ENCODE measurements at regions not wholly inside any gene's neighbourhood (a gene's known extent, or its start where the extent isn't known, plus 50 kb on each side); places are given as distances from the start of the nearest gene placed in this dataset.
A peak's percentile ranks its signal among the peaks of the same experiment; 100 is the strongest.

DNA sequence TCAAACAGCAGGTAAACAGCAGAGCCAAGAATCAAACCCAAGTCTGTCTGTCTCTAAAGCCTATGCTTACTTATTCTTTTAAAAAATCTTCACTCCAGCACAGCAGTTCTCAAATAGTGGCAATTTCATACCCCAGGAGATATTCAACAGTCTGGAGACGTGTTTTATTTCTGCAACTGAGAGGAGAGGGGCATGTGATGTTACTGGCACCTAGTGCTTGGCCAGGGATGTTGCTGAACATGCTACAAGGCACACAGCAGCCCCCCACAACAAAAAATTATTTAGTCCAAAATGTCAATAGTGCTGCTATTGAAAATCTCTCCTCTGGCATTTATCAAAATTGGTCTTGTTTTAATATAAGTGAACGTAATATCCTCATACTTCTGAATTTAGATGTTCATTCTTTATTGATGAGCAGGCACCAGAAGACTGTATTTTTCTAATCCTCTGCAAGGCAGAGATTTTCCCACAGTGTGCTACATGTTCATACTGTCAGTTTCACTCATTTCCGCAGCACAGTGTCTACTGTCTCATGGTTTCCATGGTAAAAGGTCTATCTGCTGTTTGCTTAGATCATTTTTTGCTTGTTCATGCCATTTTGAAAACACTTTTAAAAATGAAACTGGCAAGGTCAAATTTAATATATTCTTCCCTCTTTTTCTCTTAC lies 90.5 kb downstream of the LRATD1 start:
- no peaks in the 10 kb centered on the region for H3K4me1 ChIP-seq (ENCODE audit: control insufficient read depth in 1 of 2, insufficient read depth in 2 of 2, low read depth in 1 of 2, low read length in 1 of 2)
- no peaks in the 10 kb centered on the region for H4K20me1 ChIP-seq (ENCODE audit: insufficient read depth)
- no peaks in the 10 kb centered on the region for H3F3A ChIP-seq (replicated peaks; ENCODE audit: insufficient read depth)
- CTCF ChIA-PET = no interaction called here
- H3K36me3 ChIP-seq (replicated peaks in 1 of 2; ENCODE audit: control insufficient read depth in 1 of 2, insufficient read depth in 2 of 2, low read length in 1 of 2) = no peaks in the 10 kb centered on the region
- H3K9ac ChIP-seq = no peak overlapping the region
- POLR2A ChIA-PET = no interaction called here
- H3K27me3 ChIP-seq (ENCODE audit: insufficient read depth) = no peaks in the 10 kb centered on the region
- H3K4me2 ChIP-seq = no peak overlapping the region
- no peak overlapping the region for H3K27ac ChIP-seq (ENCODE audit: low read depth in 2 of 2, low read length in 1 of 2)
- H3K79me2 ChIP-seq (ENCODE audit: insufficient read depth) = no peaks in the 10 kb centered on the region
- WGBS (ENCODE audit: low lambda C conversion rate) = 5% methylated on average over 3 of the region's 3 CpGs
- no peak overlapping the region for H3K4me3 ChIP-seq (ENCODE audit: low read depth in 2 of 2, low read length in 1 of 2)
- TF ChIP-seq FOXM1 (IDR thresholded peaks at IDR 0.05; ENCODE audit: low read depth) = no peak
- peak; percentile 48 for TF ChIP-seq RAD21 (IDR thresholded peaks at IDR 0.05; ENCODE audit: low read length)
- DNase-seq = no peak
- no peaks in the 10 kb centered on the region for H3K9me3 ChIP-seq
- no peaks in the 10 kb centered on the region for H3K9me2 ChIP-seq
- no peak overlapping the region for H2AFZ ChIP-seq (ENCODE audit: low read depth)

DNA sequence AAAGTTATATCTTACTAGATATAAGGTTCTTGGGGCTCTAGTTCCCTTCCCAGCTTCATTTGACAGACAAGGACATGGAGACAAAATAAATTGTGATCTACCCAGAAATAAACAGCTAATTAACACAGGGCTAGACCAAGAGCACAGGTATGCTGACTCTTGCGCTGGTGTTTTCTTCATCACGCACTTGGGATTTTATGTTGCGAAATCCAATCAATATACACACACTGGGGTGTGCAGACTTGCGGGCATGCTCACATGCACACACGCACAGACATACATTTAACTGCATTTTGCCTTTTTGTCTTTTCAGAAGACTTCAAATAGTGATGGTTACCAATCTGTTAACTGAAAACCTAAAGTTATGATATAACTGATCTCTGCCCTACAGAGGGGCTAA lies 91.2 kb downstream of the LRATD1 start:
- WGBS (ENCODE audit: low lambda C conversion rate) = 35% methylated on average over 5 of the region's 5 CpGs
- H4K20me1 ChIP-seq (ENCODE audit: insufficient read depth) = no peaks in the 10 kb centered on the region
- no peak overlapping the region for H3K4me2 ChIP-seq
- DNase-seq = no peak
- no peak overlapping the region for H2AFZ ChIP-seq (ENCODE audit: low read depth)
- H3K9me3 ChIP-seq = no peaks in the 10 kb centered on the region
- H3K9me2 ChIP-seq = no peaks in the 10 kb centered on the region; the same call in 1 of the 2 replicates
- no peak overlapping the region for H3K9ac ChIP-seq
- no peaks in the 10 kb centered on the region for H3K79me2 ChIP-seq (ENCODE audit: insufficient read depth)
- no peaks in the 10 kb centered on the region for H3K36me3 ChIP-seq (replicated peaks in 1 of 2; ENCODE audit: control insufficient read depth in 1 of 2, insufficient read depth in 2 of 2, low read length in 1 of 2)
- H3K27me3 ChIP-seq (ENCODE audit: insufficient read depth) = no peaks in the 10 kb centered on the region
- POLR2A ChIA-PET = no interaction called here
- no peaks in the 10 kb centered on the region for H3K4me1 ChIP-seq (ENCODE audit: control insufficient read depth in 1 of 2, insufficient read depth in 2 of 2, low read depth in 1 of 2, low read length in 1 of 2)
- no peak overlapping the region for H3K27ac ChIP-seq (ENCODE audit: low read depth in 2 of 2, low read length in 1 of 2)
- CTCF ChIA-PET = no interaction called here
- no peak for TF ChIP-seq MEF2A (IDR thresholded peaks at IDR 0.05; ENCODE audit: borderline replicate concordance, low read depth)
- TF ChIP-seq GABPA (IDR thresholded peaks at IDR 0.05; ENCODE audit: low read depth) = no peak
- no peak for TF ChIP-seq MXI1 (IDR thresholded peaks at IDR 0.05; ENCODE audit: low read depth, low read length)
- TF ChIP-seq, protein P1, sequence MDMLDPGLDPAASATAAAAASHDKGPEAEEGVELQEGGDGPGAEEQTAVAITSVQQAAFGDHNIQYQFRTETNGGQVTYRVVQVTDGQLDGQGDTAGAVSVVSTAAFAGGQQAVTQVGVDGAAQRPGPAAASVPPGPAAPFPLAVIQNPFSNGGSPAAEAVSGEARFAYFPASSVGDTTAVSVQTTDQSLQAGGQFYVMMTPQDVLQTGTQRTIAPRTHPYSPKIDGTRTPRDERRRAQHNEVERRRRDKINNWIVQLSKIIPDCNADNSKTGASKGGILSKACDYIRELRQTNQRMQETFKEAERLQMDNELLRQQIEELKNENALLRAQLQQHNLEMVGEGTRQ (IDR thresholded peaks at IDR 0.05; ENCODE audit: borderline replicate concordance, low read depth, low read length) = no peak
- no peak for TF ChIP-seq FOSL2 (IDR thresholded peaks at IDR 0.05; ENCODE audit: borderline replicate concordance, low read depth)
- no peak for TF ChIP-seq RXRA (IDR thresholded peaks at IDR 0.05; ENCODE audit: borderline replicate concordance, low read depth)
- no peak for TF ChIP-seq NFIC (IDR thresholded peaks at IDR 0.05; ENCODE audit: borderline replicate concordance)
- TF ChIP-seq YY1 (IDR thresholded peaks at IDR 0.05; ENCODE audit: low read depth) = no peak
- no peak for TF ChIP-seq EZH2phosphoT487 (IDR thresholded peaks at IDR 0.05; ENCODE audit: borderline replicate concordance, low read depth)
- no peak for TF ChIP-seq RAD21 (IDR thresholded peaks at IDR 0.05; ENCODE audit: low read length)
- TF ChIP-seq, protein P2, sequence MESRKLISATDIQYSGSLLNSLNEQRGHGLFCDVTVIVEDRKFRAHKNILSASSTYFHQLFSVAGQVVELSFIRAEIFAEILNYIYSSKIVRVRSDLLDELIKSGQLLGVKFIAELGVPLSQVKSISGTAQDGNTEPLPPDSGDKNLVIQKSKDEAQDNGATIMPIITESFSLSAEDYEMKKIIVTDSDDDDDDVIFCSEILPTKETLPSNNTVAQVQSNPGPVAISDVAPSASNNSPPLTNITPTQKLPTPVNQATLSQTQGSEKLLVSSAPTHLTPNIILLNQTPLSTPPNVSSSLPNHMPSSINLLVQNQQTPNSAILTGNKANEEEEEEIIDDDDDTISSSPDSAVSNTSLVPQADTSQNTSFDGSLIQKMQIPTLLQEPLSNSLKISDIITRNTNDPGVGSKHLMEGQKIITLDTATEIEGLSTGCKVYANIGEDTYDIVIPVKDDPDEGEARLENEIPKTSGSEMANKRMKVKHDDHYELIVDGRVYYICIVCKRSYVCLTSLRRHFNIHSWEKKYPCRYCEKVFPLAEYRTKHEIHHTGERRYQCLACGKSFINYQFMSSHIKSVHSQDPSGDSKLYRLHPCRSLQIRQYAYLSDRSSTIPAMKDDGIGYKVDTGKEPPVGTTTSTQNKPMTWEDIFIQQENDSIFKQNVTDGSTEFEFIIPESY (IDR thresholded peaks at IDR 0.05; ENCODE audit: borderline replicate concordance, low read depth) = no peak
- TF ChIP-seq SIN3A (IDR thresholded peaks at IDR 0.05; ENCODE audit: borderline replicate concordance, low read depth, low read length) = no peak
- TF ChIP-seq REST (IDR thresholded peaks at IDR 0.05; ENCODE audit: low read depth, low read length) = no peak
- no peak for TF ChIP-seq RFX5 (IDR thresholded peaks at IDR 0.05; ENCODE audit: low read length)
- no peak for TF ChIP-seq RCOR1 (IDR thresholded peaks at IDR 0.05; ENCODE audit: low read length)
- H3F3A ChIP-seq (replicated peaks; ENCODE audit: insufficient read depth) = no peaks in the 10 kb centered on the region
- no peak overlapping the region for H3K4me3 ChIP-seq (ENCODE audit: low read depth in 2 of 2, low read length in 1 of 2)

Measured in SK-N-SH (cell line).